Left lobe of liver (tissue), 2 donors: ENCODE measurements at regions not wholly inside any gene's neighbourhood (a gene's known extent, or its start where the extent isn't known, plus 50 kb on each side); places are given as distances from the start of the nearest gene placed in this dataset.
A peak's percentile ranks its signal among the peaks of the same experiment; 100 is the strongest.

Experiments
- ATAC-seq: fragments of 200-7000 bp; cut with Tn5 transposase; one replicate; pipeline ENCODE4 v1.9.1; 2020; ENCODE audit warnings: mild to moderate bottlenecking, moderate library complexity
- DNase-seq: peaks from one replicate; pipeline ENCODE4 v3.0.0-alpha.2; 2020; ENCODE audit warnings: low spot score
- donor health status: DM: no; HTN: no; CAD: no; lungs with moderate emphysema.
- donor health status: DM: no; HTN: yes; CAD: no.

DNA sequence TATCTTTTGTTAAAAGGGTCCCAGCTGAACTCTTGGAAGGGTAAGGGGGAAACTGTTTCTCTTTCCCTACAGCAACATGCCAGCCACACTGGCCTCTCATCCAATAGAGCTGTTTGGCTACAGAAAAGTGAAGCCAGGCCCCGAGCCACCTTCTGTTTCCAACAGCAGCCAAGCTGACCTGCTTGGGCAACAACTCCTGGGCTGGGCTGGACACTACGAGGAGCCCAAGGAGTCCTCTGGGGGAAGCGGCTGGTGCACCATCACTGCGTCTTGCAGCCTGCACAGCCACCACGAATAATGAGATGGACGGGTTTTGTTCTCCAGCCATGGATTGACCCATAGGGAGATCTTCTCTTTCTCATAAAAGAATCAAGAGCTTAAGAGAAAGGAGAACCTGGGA, 624.9 kb downstream of the NPHP4 start:
- DNase-seq, result no peak
- no peak for ATAC-seq

- no peak for ATAC-seq
- no peak for DNase-seq
Observed at GRCh38 chr1:5365751-5366150, 626.5 kb downstream of the NPHP4 start.

GRCh38 chr1:5364591-5364990, 627.6 kb downstream of the NPHP4 start:
- no peak for ATAC-seq
- no peak for DNase-seq

DNA sequence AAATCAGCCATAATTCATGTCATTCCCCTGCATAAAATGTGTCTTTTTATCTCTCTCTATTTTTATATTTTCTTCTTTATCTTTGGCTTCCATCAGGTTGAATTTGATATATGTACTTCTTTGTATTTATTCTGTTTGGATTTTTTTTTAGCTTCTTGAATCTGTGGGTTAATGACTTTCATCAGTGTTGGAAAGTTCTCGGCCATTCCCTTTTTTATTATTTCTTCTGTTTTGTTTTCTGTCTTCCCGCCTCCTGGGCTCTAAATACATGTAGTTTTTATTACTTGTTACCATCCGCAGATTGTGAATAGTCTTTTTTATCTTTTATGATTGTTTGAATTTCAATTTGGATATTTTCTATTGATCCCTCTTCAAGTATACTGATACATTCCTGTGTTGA, 637.5 kb downstream of the NPHP4 start:
- no peak for ATAC-seq

GRCh38 chr1:5351366-5351765, 640.9 kb downstream of the NPHP4 start:
- DNase-seq, result no peak
- no peak for ATAC-seq

More for the DNA sequence above, 637.5 kb downstream of the NPHP4 start:
- DNase-seq, result no peak

- DNase-seq (no peak), ATAC-seq (no peak)
Observed at GRCh38 chr1:5349526-5349925, 642.7 kb downstream of the NPHP4 start.

DNA sequence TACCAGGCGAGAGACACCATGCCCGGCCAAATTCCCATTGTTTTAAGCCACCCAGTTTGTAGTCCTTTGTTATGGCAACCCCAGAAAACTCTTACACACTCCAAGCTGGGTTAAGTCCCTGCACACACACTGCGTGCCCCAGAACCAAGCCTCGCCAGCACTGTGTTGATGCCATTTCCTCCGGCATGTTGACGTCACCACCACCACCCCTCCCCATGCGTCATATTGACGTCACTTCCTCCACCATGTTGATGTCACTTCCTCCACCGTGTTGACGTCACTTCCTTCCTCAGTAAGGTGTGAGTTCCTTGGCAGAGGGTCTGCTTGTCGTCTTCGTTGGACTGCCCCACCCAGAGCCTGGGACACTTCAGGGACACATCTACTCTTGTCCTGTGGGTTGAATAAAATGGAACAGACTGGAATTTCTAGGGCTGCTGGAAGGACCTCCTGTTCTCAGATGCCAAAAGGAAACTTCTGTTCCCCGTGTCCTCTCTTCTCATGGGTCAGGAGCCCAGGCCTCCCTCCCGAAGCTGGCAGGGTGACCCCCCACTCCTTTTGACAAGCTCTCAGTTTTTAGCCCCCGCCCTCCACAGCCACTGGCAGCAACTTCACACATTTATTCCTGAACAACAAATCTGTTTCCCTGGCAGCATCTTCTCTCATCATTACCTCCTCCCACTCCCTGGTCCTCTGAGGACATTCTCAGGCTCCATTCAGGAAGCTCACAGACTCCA, 643.3 kb downstream of the NPHP4 start:
- DNase-seq (no peak), ATAC-seq (no peak)

DNA sequence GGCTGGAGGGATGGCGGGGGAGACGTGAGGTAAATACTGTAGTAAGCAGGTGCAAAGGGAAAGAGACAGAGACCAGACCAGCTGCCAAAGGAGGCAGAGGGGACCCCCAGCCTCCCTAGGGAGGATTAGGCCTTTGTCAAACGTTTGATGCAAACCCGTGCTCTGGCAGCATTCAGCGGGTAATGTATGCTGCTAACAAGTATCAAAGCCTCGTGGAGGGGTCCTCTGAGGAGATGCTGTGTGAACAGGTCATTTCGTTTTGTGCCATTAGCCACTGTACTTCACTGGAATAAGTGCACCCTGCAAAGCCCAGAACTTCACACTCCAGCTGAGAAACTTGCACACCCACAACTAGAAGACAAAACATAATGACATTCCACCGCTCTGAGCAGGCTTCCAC, 644.5 kb downstream of the NPHP4 start:
- ATAC-seq, result no peak
- DNase-seq, result no peak

- no peak for ATAC-seq
- peak; percentile 26 for DNase-seq
Observed at GRCh38 chr1:5345556-5345955, 646.7 kb downstream of the NPHP4 start.

DNA sequence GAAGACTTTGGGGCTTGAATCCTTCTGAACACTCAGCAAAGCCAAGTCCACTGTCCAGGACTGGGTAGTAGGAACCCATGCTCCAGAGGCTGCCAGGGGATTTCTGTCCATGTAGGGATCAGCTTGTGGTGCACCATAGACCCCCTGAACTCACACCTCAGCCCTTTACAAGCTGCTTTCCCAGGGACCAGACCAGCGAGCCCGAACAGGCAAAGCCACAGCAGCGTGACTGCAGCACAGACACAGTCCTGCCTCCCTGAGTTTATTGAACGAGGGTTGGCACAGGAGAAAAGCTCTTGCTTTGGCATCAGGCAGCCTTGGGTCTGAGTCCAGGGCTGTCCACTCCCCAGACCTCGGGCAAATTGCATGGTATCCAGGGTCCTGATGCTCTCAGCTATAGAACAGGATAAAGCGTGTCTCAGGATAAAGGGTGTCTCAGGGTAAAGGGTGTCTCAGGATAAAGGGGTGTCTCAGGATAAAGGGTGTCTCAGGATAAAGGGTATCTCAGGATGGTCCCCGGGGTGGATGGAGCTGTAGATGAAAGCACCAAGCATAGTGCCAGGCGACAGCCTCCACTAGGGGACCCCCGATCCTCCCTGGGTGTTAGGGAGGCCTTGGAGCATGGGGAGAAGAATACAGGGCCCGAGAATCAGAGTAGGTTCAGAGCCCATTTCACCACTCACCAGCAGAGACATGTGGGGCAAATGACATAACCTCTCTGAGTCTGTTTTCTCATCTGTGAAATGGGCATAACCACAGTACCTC, 648.8 kb downstream of the NPHP4 start:
- ATAC-seq (peak; percentile 46), DNase-seq (no peak)

- no peak for ATAC-seq
- DNase-seq, result no peak
Observed at GRCh38 chr1:5342830-5343229, 649.4 kb downstream of the NPHP4 start.

DNA sequence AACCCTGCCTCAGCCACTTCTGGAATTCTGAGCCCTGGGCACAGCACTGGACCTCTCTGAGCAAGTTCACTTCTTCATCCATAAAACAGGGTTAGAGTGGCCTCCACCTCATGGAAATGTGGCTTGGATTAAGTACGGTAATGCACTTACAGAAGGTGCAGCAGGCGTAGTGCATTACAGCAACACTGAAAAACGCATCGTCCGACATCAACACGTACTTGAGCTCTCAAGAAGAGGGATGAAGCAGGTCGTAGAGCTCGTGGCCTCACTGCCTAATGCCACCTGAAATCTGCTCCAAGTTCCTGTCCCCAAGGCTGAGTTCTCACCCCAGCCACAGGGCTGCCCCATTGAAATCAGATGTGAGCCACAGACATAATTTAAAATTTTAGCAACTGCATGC, 650.1 kb downstream of the NPHP4 start:
- ATAC-seq, result no peak
- no peak for DNase-seq

- DNase-seq (no peak), ATAC-seq (no peak)
Observed at GRCh38 chr1:5341471-5341870, 650.8 kb downstream of the NPHP4 start.

GRCh38 chr1:5340560-5341130, 651.6 kb downstream of the NPHP4 start:
- DNase-seq, result no peak
- peak; percentile 39 for ATAC-seq

DNA sequence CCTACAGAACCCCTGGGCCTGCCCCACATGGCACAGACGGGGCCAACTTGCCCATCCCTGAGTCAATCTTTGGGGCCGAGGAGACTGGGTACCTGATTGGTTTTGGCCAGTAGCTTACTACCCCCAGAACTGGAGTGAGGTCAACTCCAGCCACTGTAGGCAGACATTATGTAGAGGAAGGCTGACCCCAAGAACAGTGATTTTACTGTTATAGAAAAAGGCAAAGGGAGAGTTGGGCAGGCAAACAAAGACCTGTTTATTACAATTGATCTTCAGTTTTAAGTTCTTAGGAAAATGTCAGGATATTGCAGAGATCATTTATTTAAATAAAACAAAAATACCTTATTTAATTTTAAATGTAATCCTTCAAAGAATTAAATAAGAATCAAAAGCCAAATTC, 653.8 kb downstream of the NPHP4 start:
- ATAC-seq (no peak), DNase-seq (no peak)

DNA sequence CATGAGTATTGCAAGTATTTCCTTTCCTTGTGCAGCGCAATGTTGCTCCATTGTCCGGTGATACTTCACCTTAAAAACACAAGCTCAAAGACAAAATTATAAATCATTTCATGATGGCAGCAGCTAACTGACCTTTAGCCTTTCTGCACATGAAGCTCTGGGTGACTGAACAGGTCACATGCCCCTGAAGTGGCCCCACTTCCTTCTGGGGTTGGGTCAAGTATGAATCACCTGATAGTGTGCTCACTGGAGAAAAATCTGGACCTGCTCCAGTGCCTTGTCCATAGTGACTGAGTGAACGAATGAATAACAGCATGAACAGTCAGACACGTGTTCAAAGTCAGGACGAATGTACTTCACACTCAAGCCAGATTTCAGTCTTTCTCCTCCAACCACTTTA, 658.9 kb downstream of the NPHP4 start:
- DNase-seq (no peak), ATAC-seq (no peak)

- DNase-seq (no peak), ATAC-seq (no peak)
Observed at GRCh38 chr1:5331101-5331500, 661.1 kb downstream of the NPHP4 start.

GRCh38 chr1:5329068-5329739, 663.0 kb downstream of the NPHP4 start:
- ATAC-seq (no peak), DNase-seq (no peak)

GRCh38 chr1:5324883-5325282, 667.3 kb downstream of the NPHP4 start:
- ATAC-seq (no peak), DNase-seq (no peak)

DNA sequence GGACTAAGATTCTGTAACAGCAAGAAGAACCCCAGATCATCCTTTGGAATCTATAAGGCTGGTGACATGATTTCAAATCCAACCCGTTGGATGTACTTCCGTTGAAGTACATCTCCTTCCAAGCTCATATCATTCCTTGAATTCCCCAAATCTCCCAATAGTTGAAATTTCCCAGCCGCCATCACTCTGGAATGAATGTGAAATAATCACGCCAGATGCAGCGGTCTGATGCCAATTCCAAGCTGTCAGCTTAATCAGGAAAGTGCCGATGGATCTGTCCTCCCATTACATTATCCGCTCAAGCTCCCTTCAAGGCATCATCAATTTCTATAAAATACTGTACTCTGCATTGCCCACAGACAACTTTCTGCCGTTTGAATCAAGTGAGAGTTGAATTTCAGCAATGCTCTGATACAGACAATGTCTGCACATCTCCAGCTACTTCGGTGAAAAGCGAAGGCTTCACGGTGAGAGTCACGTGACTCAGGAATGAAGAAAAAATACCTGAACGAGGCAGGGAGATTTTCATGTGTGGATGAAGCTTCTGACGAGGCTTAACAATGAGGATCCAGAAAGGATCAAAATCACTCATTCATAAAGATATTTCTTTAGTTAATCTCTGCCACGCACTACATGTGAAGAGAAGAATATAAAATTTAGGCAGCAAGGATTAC, 663.9 kb downstream of the AJAP1 start:
- DNase-seq (no peak), ATAC-seq (no peak)

- DNase-seq, result no peak
Observed at GRCh38 chr1:5317391-5317790, 663.0 kb downstream of the AJAP1 start.

More at GRCh38 chr1:5317391-5317790, 663.0 kb downstream of the AJAP1 start:
- ATAC-seq, result no peak
